A549 (cell line): ENCODE measurements at regions not wholly inside any gene's neighbourhood (a gene's known extent, or its start where the extent isn't known, plus 50 kb on each side); places are given as distances from the start of the nearest gene placed in this dataset.

Source experiments
- CTCF ChIP-seq: fragments of >200 bp; sonication (Bioruptor Twin); formaldehyde crosslinking; IDR thresholded peaks from 3 replicates; pipeline ENCODE4 v1.5.1; 2016
- ELK1 ChIP-seq: fragments of 150-350 bp; IDR thresholded peaks from 2 replicates; pipeline ENCODE4 v1.6.1; 2014; ENCODE audit warnings: low read depth, mild to moderate bottlenecking, low read length
- EP300 ChIP-seq, 2 experiments: fragments of >200 bp; sonication (Bioruptor Twin); formaldehyde crosslinking; IDR thresholded peaks; 2 replicates in 1 of 2; 3 replicates in 1 of 2; pipeline ENCODE4 v1.6.1; 2016 to 2017
- HOXA7 ChIP-seq: fragments of 250-450 bp; sonication (Bioruptor Pico); IDR thresholded peaks from 2 replicates; pipeline ENCODE4 v1.5.0; 2020; ENCODE audit warnings: mild to moderate bottlenecking, moderate library complexity
- NFE2L2 ChIP-seq: fragments of 150-350 bp; conservative IDR thresholded peaks from 2 replicates; pipeline ENCODE4 v1.6.1; 2014; ENCODE audit warnings: low read length
- PHF8 ChIP-seq: fragments of 200-600 bp; sonication (generic); IDR thresholded peaks from 2 replicates; pipeline ENCODE4 v1.6.1; 2016; ENCODE audit warnings: low read depth, mild to moderate bottlenecking, antibody characterized with exemption, moderate library complexity, borderline replicate concordance
- POLR2A ChIP-seq: IDR thresholded peaks from 2 replicates; pipeline ENCODE4 v1.6.1; 2012; ENCODE audit warnings: mild to moderate bottlenecking, low read length
- POLR2AphosphoS2 ChIP-seq: conservative IDR thresholded peaks from 2 replicates; pipeline ENCODE4 v1.6.1; 2012; ENCODE audit warnings: low read length, improper control_type of control experiment, inconsistent platforms
- RARB ChIP-seq: fragments of 250-450 bp; sonication (Bioruptor Pico); IDR thresholded peaks from 2 replicates; pipeline ENCODE4 v1.8.0; 2021; ENCODE audit warnings: mild to moderate bottlenecking, moderate library complexity
- REST ChIP-seq: fragments of 200-600 bp; sonication (generic); IDR thresholded peaks from 2 replicates; pipeline ENCODE4 v1.6.1; 2016; ENCODE audit warnings: antibody characterized with exemption, mild to moderate bottlenecking, moderate library complexity
- TP53 ChIP-seq: fragments of 250-450 bp; sonication (Bioruptor Pico); IDR thresholded peaks from 2 replicates; pipeline ENCODE4 v1.5.0; 2021; ENCODE audit warnings: mild to moderate bottlenecking, moderate library complexity

- TF ChIP-seq POLR2A (no peak), HOXA7 (no peak), PHF8 (no peak), REST (no peak), CTCF (no peak), TP53 (CRISPR knock-in tag) (no peak), ELK1 (no peak), POLR2AphosphoS2 (no peak), EP300 (IDR thresholded peaks at IDR 0.05) (no peak), NFE2L2 (no peak), RARB (CRISPR knock-in tag) (no peak)
Measured at GRCh38 chr15:94041746-94042145, 189.6 kb upstream of the MCTP2 start.
